ENCODE measurements at regions not wholly inside any gene's neighbourhood (a gene's known extent, or its start where the extent isn't known, plus 50 kb on each side); places are given as distances from the start of the nearest gene placed in this dataset.

DNA sequence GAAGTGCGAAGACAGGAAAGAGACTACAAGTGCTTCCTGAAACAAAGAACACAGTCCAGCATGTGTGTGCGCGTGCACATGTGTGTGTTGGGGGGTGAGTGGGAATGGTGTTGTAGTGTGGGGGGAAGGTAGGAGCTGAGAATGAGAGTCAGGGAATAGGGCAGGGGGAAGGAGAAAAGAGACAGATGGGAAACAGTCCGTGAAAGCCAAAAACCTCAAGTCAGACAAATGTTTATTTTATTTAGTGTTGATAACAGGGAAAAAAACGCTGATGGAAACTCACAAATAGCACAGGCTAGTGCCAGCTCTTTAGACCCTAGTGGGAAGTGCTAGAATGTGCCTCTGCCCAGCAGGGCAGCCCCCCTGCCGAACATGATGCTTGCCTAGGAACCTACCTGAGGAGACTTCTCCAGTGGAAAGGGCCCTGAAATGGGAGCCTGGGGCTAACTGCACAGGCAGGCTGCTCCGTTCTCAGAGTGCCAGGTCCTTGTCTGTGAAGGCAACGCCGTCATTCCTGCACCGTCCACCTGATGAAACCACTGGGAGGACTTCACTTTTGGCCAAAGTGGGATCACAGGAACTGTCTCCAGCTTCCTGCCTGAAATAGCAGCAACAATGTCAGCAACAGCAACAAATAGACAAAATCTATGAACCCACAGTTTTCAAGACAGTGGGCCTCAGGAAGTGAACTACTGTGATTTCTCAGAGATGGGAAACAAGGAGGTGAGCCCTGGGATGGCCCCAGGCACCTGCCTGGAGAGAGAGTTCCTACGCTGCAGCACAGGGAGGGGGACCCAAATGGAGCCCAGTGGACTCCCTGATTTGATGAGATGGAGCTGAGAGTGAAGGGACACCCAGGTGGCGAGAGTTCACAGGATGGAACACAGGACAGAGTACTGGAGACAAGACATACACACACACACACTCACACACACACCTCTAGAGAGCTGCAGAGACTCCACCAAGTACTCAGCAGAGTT, 379.7 kb downstream of the RPS24 start:
- DNase-seq (ENCODE audit: extremely low spot score), result no peak
- ChIA-PET CTCF (no interaction called here), POLR2A (no interaction called here)
- no peak for TF ChIP-seq CTCF (IDR thresholded peaks at IDR 0.05; ENCODE audit: control extremely low read depth, extremely low read depth, low read depth, missing control alignments)

- ChIA-PET CTCF (no interaction called here), POLR2A (no interaction called here)
- DNase-seq (ENCODE audit: extremely low spot score), result no peak
- TF ChIP-seq CTCF (IDR thresholded peaks at IDR 0.05; ENCODE audit: control extremely low read depth, extremely low read depth, low read depth, missing control alignments), result no peak
Observed at GRCh38 chr10:78414380-78414779, 380.7 kb downstream of the RPS24 start.

DNA sequence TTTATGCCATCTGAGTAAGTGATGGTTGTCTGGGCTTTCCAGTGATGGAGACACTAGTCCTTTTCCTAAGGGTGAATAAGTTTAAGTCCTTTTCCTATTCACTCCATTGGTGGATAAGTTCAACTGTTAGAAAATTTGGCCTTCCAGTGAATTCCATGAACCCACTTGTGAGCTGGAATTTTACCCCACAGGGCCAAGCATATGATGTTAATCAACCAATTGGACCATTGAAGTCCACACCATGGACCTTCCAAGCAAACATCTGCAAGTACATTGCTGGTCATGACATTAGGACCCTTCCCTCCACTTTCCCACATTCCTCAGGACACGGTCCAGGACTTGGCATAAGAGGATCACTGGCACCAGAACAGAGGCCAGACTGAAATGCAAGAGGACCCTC, 381.4 kb downstream of the RPS24 start:
- no peak for TF ChIP-seq CTCF (IDR thresholded peaks at IDR 0.05; ENCODE audit: control extremely low read depth, extremely low read depth, low read depth, missing control alignments)
- DNase-seq (ENCODE audit: extremely low spot score), result no peak
- CTCF ChIA-PET, result no interaction called here
- POLR2A ChIA-PET, result no interaction called here

GRCh38 chr10:78416031-78417011, 382.7 kb downstream of the RPS24 start:
- no peak for DNase-seq (ENCODE audit: extremely low spot score)
- no peak for TF ChIP-seq CTCF (IDR thresholded peaks at IDR 0.05; ENCODE audit: control extremely low read depth, extremely low read depth, low read depth, missing control alignments)
- POLR2A ChIA-PET, result no interaction called here
- CTCF ChIA-PET, result interaction anchor here (0.8 kb wide), 1 partner anchor 12 kb away, joined by 3 read pairs; no protein-coding TSS in a partner anchor

DNA sequence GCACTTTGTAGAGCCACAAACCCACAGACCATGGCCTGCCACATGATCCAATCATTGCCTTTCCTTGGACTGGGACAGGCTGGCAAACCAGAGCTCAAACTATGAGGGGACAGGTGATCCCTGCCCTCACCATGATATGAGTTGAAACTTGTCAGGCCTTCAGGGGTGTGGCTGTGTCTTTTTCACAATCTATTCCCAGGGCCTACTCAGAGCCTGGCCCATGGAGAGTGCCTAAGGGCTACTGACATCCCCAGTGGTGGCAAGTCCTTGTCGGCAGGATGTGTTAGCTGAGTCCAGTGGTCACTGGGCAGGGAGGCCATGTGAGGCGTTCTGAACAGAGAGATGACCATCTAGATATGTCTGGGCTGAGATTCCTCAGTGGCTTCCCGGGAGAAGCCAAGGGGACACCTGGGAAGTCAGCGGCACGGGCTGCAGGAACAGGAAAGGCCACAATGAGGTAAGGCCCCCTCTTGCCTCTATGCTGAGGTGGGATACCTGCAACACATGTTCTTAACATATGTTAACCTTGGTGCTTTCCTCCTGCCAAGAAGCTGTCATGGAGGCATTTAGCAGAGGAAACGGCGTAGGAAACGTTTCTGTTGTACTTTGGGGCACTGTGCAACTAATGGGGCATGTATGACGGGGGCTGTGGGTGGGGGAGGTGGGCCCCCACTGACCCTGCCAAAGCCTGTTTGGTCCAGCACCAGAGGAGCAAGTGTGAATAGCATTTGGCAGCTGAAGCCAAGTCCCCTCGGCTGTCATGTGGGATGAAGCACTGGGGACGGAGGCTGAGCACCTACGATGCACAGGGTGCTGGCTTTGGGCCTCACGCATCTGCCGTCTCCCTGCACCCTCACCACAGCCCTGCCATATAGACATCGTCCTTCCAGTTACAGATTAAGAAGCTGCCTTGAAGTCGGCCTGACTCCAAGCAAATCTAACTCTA, 384.0 kb downstream of the RPS24 start:
- ChIA-PET CTCF (interaction anchor here (0.8 kb wide), 1 partner anchor 10 kb away, joined by 3 read pairs; no protein-coding TSS in a partner anchor), POLR2A (no interaction called here)
- no peak for TF ChIP-seq CTCF (IDR thresholded peaks at IDR 0.05; ENCODE audit: control extremely low read depth, extremely low read depth, low read depth, missing control alignments)
- DNase-seq (ENCODE audit: extremely low spot score), result no peak

Data from GM10248 (cell line).